ENCODE measurements at regions not wholly inside any gene's neighbourhood (a gene's known extent, or its start where the extent isn't known, plus 50 kb on each side); places are given as distances from the start of the nearest gene placed in this dataset.
"Not testable (repeated sequence)": the region's sequence is repeated elsewhere in the genome, so short reads cannot be mapped to it uniquely, and the experiment has no call there.

DNA sequence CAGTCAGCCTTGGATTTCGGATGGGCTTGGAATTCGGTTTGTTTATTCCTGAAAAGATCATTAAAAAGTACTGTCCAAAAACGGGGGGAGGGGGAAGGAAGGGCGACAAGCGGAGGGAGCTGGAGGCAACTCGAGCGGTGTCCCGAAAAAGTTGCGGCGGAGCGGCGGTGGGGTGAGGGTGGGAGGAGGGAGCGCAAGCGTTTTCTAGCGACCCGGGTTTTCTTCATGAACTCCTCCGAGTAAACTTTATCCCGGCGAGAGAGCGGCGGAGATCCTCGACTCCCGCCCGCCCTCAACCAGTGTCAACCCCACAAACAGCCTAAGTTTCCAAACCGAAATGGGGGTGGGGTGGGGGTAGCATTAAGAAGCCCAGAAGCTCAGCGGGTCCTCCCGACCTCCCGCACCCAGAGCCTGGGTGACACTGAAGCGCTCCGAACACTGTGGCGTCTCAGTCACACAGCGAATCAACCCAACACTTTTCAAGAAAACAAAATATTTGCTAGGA lies 133.0 kb upstream of the C11orf58 start:
- DNase-seq: no peak

DNA sequence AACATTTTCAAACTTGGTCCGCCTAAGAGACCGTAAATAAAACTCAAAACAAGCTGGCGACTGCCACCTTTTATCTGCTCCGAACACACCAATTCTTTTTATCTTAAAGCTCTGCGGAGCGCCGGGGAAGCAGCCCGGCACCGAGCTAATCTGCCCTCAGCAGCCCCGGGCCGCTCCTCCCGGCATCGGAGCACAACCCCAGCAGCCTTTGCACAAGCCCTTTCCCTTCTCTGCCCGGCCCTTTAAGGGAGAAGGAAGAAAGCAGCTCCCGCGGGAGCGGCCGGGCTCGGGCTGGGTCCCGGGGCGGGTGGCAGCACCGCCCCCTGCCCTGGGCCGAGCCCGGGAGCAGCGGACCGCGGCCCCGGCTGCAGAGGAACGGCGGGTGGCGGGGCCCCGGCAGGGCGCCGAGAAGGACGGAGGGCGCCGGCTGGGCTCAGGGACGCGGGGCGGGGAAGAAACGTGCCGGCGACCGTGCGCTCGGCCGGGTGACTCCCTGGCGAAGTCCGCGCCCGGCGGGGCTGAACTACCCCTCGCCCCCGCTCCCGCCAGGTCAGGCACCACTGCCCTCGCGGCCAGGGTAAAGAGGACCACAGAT lies 133.6 kb upstream of the C11orf58 start:
- no peak for DNase-seq

DNA sequence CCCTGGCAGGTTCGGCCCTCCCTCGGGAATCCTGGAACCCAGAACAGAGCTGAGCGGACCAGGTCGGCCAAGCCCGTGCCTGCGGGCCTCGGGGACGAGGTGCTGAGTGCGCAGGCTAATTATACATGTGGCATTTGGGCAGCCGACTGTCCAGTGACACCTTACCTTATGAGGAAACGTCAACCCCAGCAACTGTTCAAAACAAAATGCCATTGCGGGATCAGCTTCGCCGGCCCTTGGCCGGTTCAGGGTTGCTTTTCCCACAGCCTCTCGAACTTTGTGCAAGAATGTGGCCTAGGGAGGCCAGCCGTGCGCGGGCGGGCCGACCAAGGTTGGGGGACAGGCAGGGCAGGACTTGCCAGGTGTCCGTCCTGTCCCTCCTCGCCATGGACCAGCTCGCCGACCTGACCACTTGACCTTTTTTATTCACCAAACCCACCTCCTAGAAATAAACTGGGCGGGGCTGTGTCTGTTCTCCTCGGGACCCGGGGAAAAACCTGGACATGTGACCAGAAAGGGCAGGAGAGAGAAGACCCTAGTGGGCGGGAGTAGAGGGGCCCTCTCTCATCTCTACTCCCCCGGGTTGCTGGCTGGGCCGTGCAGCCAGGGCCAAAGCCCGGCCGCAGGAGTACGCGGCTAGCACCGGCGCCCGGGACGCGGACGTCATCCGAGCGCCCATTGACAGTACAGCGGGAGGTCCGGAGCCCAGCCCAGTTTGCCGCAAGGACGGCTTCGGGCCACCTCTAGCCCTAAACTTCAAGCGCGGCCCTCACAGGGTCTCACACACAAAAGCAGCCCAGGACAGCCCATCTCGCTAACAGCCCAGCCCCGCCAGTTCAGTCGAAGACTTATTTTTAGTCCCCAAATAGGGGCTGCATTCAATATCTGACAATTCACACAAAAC lies 134.3 kb upstream of the C11orf58 start:
- DNase-seq: no peak

DNA sequence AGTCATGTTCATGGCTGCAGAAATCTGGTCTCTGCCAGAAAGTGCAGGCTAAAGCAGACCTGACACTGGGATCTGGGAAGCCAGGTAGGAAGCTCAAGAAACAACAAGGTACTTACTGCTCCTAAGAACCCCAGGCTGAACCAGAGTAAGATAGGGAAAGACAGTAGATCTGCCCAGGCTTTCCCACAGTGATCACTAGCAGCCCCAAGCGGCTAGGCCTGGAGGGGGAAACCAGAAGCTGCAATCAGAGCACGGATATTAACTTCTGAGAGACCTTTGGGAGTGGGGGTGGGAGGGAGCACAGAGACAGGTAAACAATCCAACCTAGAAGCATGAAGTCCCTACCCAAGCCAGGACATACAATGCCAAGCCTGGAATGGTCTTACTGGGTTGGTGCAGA lies 135.2 kb upstream of the C11orf58 start:
- no peak for DNase-seq

DNA sequence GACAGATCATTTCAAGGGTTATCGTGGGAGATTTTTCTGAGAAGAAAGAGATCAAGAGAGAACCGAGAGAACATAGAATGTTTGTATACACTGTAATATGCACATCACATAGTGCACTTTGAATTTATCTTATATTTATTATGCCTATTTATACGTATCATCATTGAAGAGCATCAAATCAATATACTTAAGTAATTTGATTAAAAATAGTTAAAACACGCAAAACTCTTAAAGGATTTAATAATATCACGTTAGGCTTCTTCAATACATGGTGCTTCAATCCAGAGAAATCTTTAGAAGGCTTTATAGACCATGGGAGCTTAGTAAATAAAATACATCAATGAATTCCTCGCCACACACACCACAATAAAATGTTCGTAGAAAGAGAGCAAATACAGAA lies 139.5 kb upstream of the C11orf58 start:
- no peak for DNase-seq

DNA sequence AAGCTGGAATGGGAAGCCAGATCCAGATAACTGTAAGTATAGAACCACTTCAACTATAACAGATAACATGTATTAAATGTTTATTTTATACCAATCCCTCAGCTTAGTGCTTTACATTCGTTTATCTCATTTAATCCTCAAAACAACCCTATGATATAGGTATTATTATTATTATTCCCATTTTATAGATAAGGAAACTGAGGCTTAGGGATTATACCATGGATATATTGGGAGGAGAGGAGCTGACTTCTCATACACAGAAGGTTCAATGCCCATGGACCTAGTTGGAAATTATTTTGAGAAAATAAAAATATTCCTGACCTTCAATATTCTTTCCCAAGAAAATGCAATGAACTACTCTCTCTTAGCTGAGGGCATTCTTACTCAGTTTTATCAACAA lies 140.4 kb upstream of the C11orf58 start:
- DNase-seq: no peak

DNA sequence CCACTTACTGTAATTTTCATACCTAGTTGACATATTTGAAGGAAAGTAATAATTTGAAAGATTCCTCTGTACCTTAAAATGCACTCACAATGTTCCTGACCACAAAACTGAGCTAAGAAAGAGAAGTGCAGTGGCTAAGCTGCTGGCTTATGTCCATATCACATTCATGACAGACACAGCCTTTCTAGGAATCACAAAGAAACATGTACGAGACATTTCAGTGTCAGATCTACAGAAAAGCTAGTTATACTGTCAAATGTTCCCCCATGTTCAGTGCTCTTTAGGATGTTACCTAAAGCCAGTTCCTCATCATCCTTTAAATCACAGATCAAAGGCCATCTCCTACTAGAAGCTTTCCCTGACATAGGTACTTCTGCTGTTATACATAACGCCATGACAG lies 142.2 kb upstream of the C11orf58 start:
- no peak for DNase-seq

DNA sequence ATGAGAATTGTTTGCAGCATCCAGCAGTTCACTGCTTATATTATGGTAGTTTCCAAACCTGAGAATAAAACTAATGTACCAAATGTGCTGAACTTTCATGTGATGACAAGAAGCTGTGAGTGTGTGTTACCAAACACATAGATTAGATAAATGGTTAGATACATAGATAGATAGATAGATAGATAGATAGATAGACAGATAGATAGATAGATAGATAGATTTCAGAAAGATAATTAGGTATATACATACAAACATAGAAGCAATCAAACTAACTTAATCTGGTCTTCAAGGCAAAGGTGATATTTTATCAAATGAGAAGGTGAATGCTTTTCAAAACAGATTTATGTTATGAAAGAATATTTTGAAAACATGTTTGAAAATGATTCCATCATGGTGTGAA lies 147.3 kb upstream of the C11orf58 start:
- no peak for DNase-seq

DNA sequence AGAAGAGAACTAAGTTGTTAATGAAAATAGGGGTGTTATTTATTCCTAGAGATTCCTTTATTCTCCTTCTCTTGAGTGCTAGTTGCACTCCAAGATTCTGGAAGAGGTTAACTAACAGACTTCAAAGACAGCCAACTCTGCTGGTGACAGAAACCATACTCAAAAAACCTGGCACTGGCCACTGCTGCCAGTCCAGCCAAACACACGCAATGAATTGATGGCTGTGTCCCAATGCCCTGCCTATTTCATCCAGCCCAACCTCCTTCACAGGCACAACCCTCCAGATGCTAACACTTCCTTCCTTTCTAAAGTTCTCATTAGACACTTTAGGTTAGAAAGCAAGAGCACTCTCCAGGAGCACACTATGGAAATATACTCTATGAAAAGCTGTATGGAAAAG lies 150.8 kb upstream of the C11orf58 start:
- no peak for DNase-seq

DNA sequence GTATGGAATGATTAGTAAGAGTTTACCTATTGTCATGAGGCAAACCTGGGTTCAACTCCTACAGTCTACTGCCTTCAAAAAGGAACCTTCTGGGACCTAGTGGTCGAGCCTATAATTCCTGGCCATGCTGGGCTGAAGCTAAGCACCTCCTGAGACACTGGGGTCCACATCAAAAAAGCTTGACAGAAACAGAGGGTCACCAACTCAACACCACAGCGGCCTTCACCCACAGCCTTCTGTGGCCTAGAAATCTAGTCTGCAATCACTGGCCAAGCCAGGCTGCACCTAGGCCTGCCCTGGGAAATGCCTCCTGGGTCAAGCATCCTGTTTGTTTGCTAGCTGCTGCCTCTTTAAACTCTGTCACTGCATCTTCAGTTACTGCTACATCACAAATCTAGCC lies 153.9 kb upstream of the C11orf58 start:
- no peak for DNase-seq

DNA sequence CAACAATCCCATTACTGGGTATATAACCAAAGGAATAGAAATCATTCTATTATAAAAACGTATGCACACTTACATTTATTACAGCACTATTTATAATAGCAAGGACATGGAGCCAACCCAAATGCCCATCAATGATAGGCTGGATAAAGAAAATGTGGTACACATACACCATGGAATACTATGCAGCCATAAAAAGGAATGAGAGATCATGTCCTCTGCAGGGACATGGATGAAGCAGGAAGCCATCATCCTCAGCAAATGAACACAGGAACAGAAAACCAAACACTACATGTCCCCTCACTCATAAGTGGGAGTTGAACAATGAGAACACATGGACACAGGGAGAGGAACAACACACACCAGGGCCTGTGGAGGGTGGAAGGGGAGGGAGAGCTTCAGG lies 157.4 kb upstream of the C11orf58 start:
- DNase-seq: not testable (repeated sequence)

DNA sequence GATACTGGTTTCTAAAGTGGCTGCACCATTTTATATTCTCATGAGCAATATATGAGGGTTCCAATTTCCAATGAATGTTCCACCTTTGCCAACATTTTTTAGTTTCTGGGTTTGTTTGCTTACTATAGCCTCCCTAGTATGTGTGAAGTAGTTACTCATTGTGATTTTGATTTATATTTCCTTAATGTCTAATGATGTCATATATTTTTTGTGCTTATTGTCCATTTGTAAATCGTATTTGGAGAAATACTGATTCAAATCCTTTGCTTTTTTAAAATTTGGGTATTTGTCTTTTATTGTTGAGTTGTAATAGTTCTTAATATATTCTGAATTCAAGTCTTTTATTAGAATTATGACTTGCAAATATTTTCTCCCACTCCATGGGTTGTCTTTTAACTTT lies 161.0 kb upstream of the C11orf58 start:
- DNase-seq: no peak

DNA sequence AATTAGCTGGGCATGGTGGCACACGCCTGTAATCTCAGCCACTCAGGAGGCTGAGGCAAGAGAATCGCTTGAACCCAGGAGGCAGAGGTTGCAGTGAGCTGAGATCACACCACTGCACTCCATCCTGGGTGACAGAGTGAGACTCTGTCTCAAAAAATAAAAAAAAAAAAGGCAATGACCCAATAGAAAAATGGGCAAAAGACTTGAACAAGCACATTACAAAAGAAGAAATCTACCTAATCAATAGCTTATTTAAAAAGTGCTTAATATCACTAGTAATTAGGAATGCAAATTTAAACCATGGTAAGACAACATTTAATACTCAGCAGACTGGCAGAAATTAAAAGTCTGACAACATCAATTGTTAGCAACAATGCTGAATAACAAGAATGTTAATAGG lies 163.6 kb upstream of the C11orf58 start:
- not testable (repeated sequence) for DNase-seq

DNA sequence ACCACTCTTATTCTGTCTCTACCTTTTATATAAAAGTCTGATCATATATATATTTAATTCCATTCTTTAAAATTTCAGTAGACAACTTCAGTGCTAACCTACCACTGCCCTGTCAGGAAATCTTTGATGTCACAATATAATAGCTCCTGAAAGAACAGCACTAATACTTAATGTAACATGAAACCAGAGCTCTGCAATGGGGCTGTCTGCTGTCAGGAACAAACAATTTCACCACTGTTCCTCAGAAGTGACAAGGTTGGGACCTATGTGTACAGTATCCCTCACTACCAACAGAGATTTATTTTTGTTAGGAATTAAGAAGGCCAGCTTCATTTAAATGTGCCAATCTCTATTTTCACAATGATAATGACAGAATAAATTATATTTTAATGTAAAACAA lies 165.5 kb upstream of the C11orf58 start:
- DNase-seq: no peak

DNA sequence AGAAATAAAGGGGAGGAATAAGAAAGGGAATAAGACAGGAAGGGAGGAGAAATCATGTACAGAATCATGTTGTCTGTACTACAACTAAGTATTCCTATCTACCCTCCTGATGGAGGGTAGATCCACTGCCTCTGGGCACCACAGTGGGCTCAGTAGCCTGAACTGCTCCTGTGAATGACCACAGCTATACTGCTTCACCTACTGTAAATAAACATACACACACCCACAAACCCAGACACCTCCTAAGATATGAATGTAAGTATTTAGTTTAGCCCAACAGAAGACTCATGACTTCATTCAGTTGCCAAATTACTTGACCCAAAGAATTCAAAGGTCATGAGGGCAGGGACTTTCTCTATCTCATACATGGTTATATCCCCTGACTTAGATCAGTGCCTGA lies 177.3 kb upstream of the C11orf58 start:
- DNase-seq: no peak

DNA sequence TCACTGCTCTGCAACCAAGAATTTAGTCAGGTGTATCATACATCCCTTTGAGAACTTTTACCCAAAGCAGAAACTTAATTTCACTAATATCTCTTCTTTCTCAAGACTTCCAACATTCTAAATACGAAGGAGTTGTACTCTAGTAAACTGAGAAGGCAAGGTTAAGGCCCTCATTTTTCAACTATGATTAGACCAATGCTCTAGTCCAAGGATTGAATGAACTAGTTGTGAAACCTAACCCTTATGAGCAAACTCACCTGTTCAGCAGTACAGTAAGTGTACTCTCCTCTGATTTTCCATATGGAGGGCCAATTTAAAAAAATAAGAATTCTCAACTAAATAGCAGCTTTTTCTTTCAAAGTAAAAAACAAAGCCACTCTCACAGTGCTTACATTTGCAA lies 180.0 kb upstream of the C11orf58 start:
- no peak for DNase-seq

DNA sequence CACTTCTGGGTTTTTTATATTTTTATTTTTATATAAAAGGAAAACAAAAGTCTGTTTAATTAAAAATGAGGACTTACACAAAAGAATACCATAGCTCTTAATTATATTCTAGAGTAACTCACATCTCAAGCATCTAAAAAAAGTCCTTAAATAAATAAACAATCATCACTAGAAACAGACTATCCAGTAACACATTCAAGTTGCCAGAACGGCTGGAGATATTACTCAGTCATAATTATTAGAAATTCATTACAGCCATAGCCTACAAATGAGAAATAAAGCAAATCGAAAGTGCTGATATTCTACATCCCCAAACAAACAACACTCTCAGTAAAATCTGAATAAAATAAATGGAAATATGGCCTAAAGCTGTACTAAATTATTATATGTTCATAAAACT lies 182.5 kb upstream of the C11orf58 start:
- DNase-seq: no peak

DNA sequence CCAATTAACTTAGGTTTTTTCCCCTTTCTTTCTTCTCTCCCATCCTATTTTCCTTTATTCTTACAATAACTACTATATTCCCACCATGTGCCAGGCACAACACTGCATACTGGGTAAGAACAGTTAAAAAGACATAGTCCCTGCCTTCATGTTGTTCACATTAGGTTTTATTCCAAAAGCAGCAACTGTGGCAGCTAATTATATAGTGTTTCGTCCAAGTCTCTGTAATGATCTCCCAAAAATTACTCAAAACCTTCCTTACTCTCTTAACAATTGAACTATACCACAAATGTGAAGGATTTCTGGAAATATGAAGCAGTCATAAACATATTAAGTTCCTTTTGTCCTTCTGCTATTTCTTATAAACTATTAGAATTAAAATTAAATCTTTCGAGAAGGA lies 184.1 kb upstream of the C11orf58 start:
- no peak for DNase-seq

DNA sequence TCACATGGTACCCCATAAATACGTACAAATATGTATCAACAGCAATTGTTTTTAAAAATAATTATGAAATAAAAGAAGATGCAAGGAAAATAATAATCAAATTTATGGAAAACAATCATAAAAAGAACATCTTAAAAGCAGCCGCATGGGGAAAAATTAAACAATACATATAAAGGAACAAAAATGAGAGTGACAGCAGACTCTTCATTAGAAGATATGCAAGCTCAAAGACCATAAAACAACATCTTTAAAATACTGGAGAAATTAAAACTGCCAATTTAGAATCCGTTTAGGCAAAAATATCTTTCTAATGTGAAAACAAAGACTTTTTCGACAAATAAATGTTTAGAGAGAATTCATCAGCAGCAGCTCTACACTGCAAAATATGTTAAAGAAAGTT lies 190.6 kb upstream of the C11orf58 start:
- no peak for DNase-seq

DNA sequence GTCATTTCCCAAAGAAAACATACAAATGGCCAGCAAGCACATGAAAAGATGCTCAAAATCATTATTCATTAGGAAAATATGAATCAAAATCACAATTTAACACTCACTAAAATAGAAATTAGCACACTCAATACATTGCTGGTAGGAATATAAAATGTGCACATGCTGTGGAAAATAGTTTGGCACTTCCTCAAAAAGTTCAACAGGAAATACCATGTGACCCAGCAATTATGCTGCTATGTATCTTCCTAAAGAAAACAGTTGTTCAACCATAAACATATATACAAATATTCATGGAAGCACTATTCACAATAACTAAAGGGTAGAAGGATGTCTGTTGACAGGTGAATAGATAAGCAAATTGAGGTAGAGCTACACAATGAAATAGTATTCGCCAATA lies 187.3 kb upstream of the SOX6 start:
- DNase-seq: no peak

DNA sequence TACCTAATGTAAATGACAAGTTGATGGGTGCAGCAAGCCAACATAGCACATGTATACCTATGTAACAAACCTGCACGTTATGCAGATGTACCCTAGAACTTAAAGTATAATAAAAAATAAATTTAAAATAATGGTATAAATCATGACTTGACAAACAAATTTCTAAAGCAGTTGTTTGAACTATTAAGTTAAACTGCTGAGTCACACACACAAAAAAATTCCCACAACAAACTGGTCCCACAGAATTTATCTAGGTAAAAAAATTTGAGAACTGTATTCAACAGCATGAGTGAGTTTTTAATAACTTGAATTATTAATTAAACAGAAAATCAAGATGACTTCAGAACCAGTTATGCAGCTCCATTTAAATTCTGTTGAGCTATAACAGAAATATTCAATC lies 186.0 kb upstream of the SOX6 start:
- no peak for DNase-seq

DNA sequence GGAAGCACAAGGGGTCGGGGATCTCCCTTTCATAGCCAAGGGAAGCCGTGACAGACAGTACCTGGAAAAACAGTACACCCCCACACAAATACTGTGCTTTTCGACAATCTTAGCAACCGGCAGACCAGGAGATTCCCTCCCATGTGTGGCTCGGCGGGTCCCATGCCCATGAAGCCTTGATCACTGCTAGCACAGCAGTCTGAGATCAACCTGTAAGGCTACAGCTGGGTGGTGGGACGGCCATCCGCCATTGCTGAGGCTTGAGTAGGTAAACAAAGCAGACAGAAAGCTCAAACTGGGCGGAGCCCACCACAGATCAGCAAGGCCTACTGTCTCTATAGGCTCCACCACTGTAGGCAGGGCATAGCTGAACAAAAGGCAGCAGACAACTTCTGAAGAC lies 180.2 kb upstream of the SOX6 start:
- no peak for DNase-seq

DNA sequence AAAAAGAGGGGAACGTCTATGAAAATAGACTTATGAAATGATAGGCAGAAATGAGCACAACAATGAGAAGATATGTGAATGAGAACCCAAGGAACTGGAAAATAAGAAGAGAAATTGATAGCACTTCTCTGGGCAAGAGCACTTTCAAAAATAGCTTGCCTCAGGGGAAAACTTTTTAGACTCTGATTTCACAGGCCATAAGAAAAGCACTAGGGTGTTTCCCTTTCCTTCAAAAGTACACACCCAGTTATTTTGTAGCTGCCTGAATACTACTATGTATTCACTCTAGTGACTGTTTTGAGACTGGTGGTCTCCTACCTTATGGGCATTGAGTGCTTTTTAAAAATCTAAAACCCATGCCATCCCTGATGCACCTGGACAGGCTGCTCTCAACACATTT lies 172.3 kb upstream of the SOX6 start:
- DNase-seq: no peak

DNA sequence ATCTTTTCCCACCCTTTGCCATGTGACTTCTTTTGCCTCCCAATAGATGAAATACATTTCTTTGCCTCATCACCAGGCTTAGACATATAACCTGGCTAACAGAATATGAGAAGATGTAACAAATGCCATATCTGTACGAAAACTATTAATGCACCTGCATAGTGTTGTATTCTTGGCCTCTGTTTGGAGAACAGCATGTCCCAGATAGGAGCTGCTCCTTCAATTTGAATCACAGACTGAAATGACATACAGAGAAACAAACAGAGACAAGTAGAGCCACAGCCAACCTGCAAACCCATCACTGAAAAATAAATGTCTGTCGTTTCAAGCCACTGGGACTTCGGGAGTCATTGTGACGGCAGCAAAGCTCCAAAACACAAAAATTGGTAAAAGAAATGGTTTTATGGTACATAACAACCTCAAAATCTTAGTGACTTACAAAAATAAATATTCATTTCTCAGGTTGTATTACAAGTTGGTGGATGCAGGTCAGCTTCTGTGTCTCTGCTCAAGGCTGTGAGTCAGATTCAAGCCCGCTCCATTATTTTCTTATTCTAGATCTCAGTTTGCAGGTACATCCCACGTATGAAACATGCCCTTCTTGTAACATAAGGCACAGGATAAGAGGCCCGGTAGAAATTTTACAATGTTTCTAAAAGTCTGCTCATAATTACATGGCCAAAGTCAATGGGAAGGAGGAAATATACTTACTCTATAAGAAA lies 171.3 kb upstream of the SOX6 start:
- DNase-seq: no peak
